ENCODE measurements at regions not wholly inside any gene's neighbourhood (a gene's known extent, or its start where the extent isn't known, plus 50 kb on each side); places are given as distances from the start of the nearest gene placed in this dataset.

DNA sequence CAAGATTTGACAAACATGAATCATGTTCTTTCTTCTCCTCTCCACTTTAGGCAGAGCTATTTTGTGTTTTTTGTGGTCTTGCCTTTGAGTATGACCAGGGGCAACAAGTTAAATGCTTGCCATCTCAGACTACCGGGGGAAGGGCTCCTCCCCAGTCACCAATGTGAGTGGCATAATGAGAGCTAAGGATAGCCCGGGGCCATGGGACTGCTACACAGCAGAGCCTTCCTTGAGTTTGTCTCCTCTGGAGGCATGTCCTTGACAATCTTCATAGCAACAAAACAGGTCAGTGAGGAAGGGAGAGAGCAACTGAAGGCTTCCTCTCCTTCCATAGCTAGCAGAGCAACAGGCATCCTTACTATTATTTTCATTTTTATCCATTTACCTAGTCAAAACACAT is 299.3 kb downstream of the ENC1 start:
- no peak for DNase-seq (ENCODE audit: low read depth, low spot score)
- POLR2A ChIA-PET = no interaction called here
- intact Hi-C loops (cut with micrococcal nuclease) = no loop called here

More for the DNA sequence above, 299.3 kb downstream of the ENC1 start:
- Histone ChIP-seq H3K27ac (ENCODE audit: insufficient read depth, low read depth, low read length) (no peak overlapping the region), H3K4me3 (replicated peaks in 1 of 3; ENCODE audit: insufficient read depth in 1 of 3, low read depth in 1 of 3, low read length in 3 of 3) (no peak overlapping the region), H3K27me3 (ENCODE audit: control insufficient read depth in 2 of 2, insufficient read depth in 2 of 2, low read length in 2 of 2) (no peaks in the 10 kb centered on the region), H4K20me1 (replicated peaks; ENCODE audit: control insufficient read depth, extremely low read depth, insufficient read depth, low read length) (no peaks in the 10 kb centered on the region), H3K36me3 (ENCODE audit: control insufficient read depth in 2 of 2, extremely low read depth in 1 of 2, insufficient read depth in 2 of 2, low read length in 2 of 2) (no peaks in the 10 kb centered on the region), H3K4me2 (ENCODE audit: insufficient read depth, low read length) (no peak overlapping the region), H3K79me2 (ENCODE audit: control insufficient read depth, insufficient read depth, low read length) (no peaks in the 10 kb centered on the region), H3K9me1 (replicated peaks; ENCODE audit: control insufficient read depth, extremely low read depth, insufficient read depth, low read length) (no peaks in the 10 kb centered on the region), H3K4me1 (ENCODE audit: control insufficient read depth, extremely low read depth, insufficient read depth, low read length) (no peaks in the 10 kb centered on the region), H2AFZ (ENCODE audit: low read depth, low read length) (no peak overlapping the region), H3K9me3 (replicated peaks; ENCODE audit: control insufficient read depth, insufficient read depth, low read length) (no peaks in the 10 kb centered on the region), H3K9ac (replicated peaks; ENCODE audit: extremely low read depth, insufficient read depth, low read length) (no peak overlapping the region)
- no TSS peak for BruUV-seq (replicated peaks)
- TF ChIP-seq EZH2 (IDR thresholded peaks at IDR 0.05; ENCODE audit: borderline replicate concordance, low read depth, low read length, severe bottlenecking) = no peak
- TF ChIP-seq MYC (IDR thresholded peaks at IDR 0.05; ENCODE audit: low read depth, low read length) = no peak
- no peak for TF ChIP-seq POLR2AphosphoS5 (IDR thresholded peaks at IDR 0.05; ENCODE audit: insufficient read depth, low read depth, low read length)
- TF ChIP-seq GATA2 (IDR thresholded peaks at IDR 0.05; ENCODE audit: insufficient read depth, insufficient read length, low read depth, low read length) = no peak
- TF ChIP-seq FOS (IDR thresholded peaks at IDR 0.05; ENCODE audit: borderline replicate concordance, insufficient read depth, low read length) = no peak
- no peak for TF ChIP-seq POLR2A (IDR thresholded peaks at IDR 0.05; ENCODE audit: low read depth, low read length)
- no peak for TF ChIP-seq MAX (IDR thresholded peaks at IDR 0.05; ENCODE audit: insufficient read depth, insufficient read length)
- TF ChIP-seq CTCF (IDR thresholded peaks at IDR 0.05; ENCODE audit: extremely low read depth in 1 of 2, insufficient read depth in 1 of 2, low read depth in 1 of 2, low read length in 2 of 2) = no peak
- TF ChIP-seq JUN (IDR thresholded peaks at IDR 0.05; ENCODE audit: borderline replicate concordance, insufficient read depth, insufficient read length, low read depth) = no peak
- dilution Hi-C loops (cut with MboI; ENCODE audit: extremely low pct_ligation_motif_present, low sequenced_read_pairs) = no loop called here
- CTCF ChIA-PET = no interaction called here
- FAIRE-seq = no peak

Data from endothelial cell of umbilical vein (primary cell).